ENCODE measurements at regions not wholly inside any gene's neighbourhood (a gene's known extent, or its start where the extent isn't known, plus 50 kb on each side); places are given as distances from the start of the nearest gene placed in this dataset.
A peak's percentile ranks its signal among the peaks of the same experiment; 100 is the strongest.
"Not testable (repeated sequence)": the region's sequence is repeated elsewhere in the genome, so short reads cannot be mapped to it uniquely, and the experiment has no call there.

GRCh38 chr11:79503028-79503427 lies 62.2 kb upstream of the TENM4 start:
- DNase-seq (ENCODE audit: low spot score) = no peak

GRCh38 chr11:79501707-79502106 lies 60.9 kb upstream of the TENM4 start:
- DNase-seq (ENCODE audit: low spot score) = no peak

DNA sequence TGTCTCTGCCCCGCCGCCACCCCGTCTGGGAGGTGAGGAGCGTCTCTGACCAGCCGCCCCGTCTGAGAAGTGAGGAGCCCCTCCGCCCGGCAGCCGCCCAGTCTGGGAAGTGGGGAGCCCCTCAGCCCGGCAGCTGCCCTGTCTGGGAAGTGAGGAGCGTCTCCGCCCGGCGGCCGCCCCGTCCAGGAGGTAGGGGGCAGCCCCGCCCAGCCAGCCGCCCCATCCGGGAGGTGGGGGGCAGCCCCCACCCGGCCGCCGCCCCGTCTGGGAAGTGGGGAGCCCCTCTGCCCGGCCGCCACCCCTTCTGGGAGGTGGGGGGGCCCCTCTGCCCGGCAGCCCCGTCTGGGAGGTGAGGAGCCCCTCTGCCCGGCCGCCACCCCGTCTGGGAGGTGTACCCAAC lies 59.1 kb upstream of the TENM4 start:
- DNase-seq (ENCODE audit: low spot score) = not testable (repeated sequence)

GRCh38 chr11:79498667-79499066 lies 57.8 kb upstream of the TENM4 start:
- no peak for DNase-seq (ENCODE audit: low spot score)

- peak; percentile 60 for DNase-seq (ENCODE audit: low spot score)
These were observed 52.8 kb upstream of the TENM4 start for GRCh38 chr11:79493555-79494171.

DNA sequence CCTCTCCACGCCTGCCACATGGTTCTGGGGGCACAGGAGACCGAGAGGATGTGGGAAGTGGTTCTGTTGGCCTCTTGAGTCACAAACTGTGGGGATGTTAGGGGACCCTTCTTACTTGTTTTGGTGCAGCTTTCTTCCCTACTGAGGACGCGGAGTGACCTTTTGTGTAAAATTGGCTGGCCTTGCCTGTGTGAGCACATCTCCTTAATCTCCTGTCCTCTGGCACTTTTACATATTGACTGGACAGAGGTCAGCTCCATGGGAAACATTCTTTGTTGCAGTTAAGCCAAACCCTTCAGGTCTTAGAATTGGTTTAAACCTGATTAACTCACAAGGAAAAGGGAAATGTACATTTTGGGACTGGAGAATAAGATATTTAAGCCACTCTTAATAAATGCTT lies 51.2 kb upstream of the TENM4 start:
- no peak for DNase-seq (ENCODE audit: low spot score)
